NCI-H2196 treated with DMSO at 0.1 percent for 48 hours (cell line): ENCODE measurements at regions not wholly inside any gene's neighbourhood (a gene's known extent, or its start where the extent isn't known, plus 50 kb on each side); places are given as distances from the start of the nearest gene placed in this dataset.
"Not testable (repeated sequence)": the region's sequence is repeated elsewhere in the genome, so short reads cannot be mapped to it uniquely, and the experiment has no call there.

ENCODE experiments used
- DNase-seq: peaks from one replicate; lab custom pipeline; 2025; ENCODE audit not compliant: unreplicated experiment; lab: John Stamatoyannopoulos, UW

GRCh38 chr4:66482186-66482585 lies 811.9 kb upstream of the EPHA5 start:
- no peak for DNase-seq

GRCh38 chr4:66475596-66475995 lies 805.3 kb upstream of the EPHA5 start:
- no peak for DNase-seq

DNA sequence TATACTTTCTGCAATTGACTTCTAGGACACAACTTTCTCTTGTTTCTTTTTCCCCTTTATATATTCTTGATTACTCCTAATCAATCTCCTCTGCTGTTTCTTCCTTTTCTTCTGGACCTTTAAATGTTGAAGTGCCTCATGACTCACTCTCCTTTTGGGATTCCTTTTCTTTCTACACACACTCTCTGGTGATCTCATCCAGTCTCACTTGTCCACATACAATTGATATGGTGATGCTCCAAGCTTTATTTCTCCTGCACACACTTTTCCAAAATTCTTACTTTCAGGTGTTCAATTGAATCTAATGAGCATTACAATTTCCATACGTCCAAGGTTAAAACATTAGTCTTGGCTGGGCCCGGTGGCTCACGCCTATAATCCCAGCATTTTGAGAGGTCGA lies 794.8 kb upstream of the EPHA5 start:
- no peak for DNase-seq

GRCh38 chr4:66462890-66463289 lies 792.6 kb upstream of the EPHA5 start:
- DNase-seq, result not testable (repeated sequence)

- no peak for DNase-seq
Measured at GRCh38 chr4:66451741-66452140, 781.5 kb upstream of the EPHA5 start.

GRCh38 chr4:66443008-66443407 lies 772.7 kb upstream of the EPHA5 start:
- DNase-seq, result no peak

DNA sequence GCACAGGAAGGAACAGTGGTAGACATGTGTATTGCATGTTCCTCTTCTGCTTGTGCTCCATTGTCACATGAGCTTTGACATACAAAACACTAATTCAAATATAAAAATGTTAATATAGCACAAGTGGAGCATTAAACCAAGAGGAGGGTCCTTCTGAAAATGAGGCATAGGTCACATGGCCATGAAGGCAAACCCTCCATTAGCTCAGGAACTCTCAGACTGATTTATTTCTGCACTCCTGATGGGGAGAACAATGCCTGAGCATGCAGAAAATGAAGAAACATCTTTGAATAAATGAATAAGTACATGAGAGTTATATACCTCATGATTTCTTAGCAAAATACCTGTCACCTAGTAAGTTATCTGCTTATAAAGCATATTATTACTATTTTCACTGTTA lies 769.2 kb upstream of the EPHA5 start:
- no peak for DNase-seq

GRCh38 chr4:66433706-66434105 lies 763.4 kb upstream of the EPHA5 start:
- no peak for DNase-seq

GRCh38 chr4:66430856-66431255 lies 760.6 kb upstream of the EPHA5 start:
- no peak for DNase-seq

- DNase-seq, result no peak
Measured at GRCh38 chr4:66429276-66429675, 759.0 kb upstream of the EPHA5 start.

DNA sequence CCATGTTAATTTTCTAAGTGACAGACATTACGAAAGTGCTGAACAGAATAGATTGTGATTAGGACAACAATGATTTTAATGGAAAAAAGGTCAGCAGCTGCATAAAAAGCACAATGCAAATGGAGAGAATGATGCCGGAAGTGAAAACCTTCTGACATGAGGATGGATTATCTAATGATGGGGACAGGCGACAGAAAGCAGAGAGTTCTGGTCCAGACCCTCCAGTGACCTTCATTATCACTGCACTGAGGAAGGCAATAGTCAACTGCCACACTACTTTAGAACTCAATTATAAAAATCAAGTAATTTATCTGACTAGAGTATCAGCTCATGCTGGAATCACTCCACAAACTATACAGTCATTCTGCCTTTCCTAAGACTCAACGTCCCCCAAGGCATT lies 746.1 kb upstream of the EPHA5 start:
- DNase-seq, result no peak

- DNase-seq, result no peak
Measured at GRCh38 chr4:66404141-66404540, 733.9 kb upstream of the EPHA5 start.

GRCh38 chr4:66376921-66377320 lies 706.6 kb upstream of the EPHA5 start:
- no peak for DNase-seq

DNA sequence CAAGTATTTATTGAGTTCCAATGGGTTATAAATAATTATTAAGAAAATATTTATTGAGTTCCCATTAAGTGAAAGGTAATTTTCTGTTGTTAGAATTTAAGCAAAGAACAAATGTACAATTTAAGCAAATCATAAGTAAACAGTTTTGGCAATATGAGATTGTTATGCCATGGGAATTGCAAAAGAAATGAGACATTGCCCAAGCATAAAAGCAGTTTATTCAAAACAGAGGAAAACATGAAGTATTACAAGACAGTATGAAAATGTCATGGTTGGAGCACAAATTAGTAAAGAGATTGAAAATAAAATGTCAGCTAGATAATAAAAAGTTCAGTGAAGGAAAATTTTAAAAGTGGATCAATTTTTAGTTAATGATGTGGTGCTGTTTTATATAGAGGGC lies 706.1 kb upstream of the EPHA5 start:
- DNase-seq, result no peak

DNA sequence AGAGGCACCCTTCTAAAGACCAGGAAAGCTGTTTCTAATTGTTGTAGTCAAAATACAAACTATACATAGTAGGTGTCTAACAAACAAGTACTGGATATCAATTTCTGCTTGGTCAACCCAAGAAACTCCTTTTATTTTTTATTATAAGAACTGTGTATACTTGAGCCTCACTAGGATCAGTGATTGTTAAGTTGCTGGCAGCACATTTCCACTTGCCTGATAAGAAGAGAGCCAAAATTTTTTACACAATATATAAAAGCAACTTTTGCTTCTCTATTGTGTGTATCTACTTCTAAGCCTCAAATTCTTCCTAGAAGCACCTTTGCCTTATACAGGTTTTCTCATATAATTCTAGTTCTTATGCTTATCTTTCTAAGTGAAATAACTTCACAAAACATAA lies 703.0 kb upstream of the EPHA5 start:
- no peak for DNase-seq

GRCh38 chr4:66372706-66373105 lies 702.4 kb upstream of the EPHA5 start:
- DNase-seq, result no peak

DNA sequence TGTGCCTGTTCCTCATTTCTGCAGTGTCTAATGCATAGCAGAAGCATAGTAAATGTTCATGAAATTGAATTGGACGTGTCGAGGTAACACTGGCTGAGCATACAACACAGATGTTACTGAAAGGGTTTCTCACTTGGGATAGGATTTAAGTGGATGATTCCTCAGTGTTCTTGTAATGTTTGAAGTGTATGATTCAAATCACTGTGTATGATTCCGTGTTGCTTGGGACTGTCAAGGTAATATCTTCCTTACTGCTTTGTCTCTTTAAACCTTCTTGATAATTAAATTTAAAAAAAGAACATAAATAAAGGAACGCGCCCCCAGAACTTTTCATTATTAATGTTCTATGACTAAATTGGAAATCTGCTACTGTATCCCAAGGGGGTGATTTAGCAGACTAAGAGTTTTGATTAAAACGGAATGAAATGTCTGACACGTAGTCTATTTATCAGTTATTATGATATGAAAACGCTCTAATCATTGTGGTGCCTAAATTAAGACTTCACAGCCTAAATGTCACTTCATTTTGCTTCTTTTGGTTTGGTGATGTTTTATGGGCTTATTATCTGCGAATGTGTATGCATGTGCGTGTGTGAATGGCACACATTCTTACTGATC lies 696.9 kb upstream of the EPHA5 start:
- DNase-seq, result no peak

DNA sequence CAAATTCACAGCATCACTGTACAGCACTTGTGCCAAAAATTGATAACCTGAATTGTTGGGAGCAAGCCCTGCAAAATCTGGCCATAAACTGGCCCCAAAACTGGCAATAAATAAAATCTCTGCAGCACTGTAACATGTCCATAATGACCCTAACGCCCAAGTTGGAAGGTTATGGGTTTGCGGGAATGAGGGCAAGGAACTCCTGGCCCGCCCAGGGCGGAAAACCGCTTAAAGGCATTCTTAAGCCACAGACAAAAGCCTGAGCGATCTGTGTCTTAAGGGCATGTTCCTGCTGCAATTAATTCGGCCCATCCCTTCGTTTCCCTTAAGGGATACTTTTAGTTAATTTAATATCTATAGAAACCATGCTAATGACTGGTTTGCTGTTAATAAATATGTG lies 690.1 kb upstream of the EPHA5 start:
- not testable (repeated sequence) for DNase-seq

- no peak for DNase-seq
Measured at GRCh38 chr4:66357316-66357715, 687.0 kb upstream of the EPHA5 start.

GRCh38 chr4:66355328-66355727 lies 685.0 kb upstream of the EPHA5 start:
- no peak for DNase-seq

GRCh38 chr4:66351761-66352160 lies 681.5 kb upstream of the EPHA5 start:
- no peak for DNase-seq

DNA sequence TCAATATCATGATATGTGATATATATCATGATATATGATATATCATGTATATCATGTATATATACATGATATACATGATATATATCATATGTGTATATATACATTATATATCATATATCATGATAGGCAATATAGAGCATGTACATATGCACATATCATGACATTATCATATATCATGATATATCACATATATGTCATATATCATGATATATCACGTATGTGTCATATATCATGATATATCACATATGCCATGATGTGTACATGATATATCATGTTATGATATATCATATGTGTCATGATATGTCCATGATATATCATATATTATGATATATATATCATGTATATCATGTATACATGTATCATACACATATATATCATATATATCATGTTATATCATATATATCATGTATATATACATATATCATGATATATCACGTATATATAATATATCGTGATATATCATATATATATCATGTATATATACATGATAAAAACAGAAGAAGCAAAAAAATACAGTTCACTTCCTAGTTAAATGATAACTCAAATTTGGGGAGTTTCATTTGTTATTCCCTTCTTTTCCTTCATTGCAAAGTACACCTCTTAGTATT lies 670.1 kb upstream of the EPHA5 start:
- DNase-seq, result no peak

GRCh38 chr4:66339007-66339406 lies 668.7 kb upstream of the EPHA5 start:
- no peak for DNase-seq
